PC-3 (cell line): ENCODE measurements at regions not wholly inside any gene's neighbourhood (a gene's known extent, or its start where the extent isn't known, plus 50 kb on each side); places are given as distances from the start of the nearest gene placed in this dataset.

Experiments used
- EZH2 ChIP-seq: fragments of 300-600 bp; sonication (generic); IDR thresholded peaks from one replicate; pipeline ENCODE4 v1.6.1; 2017; ENCODE audit warnings: antibody characterized with exemption, mild to moderate bottlenecking, low read length; ENCODE audit not compliant: unreplicated experiment
- TF ChIP-seq, protein P1 (sequence below): fragments of 300-600 bp; sonication (generic); conservative IDR thresholded peaks from 2 replicates; pipeline ENCODE4 v1.5.1; 2017; ENCODE audit warnings: antibody characterized with exemption, low read depth, mild to moderate bottlenecking, low read length

DNA sequence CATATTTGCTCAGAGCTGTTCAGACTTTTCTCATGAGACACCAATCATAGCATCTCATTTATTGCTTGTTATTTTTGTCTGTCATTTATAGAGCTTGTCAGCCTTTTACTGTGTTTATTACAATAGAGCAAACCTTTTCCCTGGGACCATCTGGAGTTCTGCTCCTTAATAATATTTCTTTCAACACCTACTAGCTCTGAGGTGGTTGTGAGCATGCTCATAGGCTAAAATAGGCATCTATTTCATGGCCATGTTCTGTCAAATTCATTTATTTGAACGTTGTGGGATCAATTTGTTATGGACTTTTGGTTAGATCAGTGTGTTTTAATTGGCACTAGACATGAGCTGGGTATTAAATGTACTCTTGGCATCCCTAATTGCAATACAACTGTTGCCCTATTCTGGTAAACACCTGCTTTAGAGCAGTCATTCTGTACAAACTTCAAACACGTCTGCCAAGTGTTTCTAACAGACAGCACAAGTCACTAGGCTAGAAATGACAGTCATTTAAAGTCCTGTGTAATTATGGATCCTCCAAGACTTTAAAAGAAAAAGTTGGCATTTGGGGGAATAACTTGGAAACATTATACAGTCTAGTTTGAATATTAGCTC, 766.3 kb downstream of the ZNF385D start:
- TF ChIP-seq, protein P1, sequence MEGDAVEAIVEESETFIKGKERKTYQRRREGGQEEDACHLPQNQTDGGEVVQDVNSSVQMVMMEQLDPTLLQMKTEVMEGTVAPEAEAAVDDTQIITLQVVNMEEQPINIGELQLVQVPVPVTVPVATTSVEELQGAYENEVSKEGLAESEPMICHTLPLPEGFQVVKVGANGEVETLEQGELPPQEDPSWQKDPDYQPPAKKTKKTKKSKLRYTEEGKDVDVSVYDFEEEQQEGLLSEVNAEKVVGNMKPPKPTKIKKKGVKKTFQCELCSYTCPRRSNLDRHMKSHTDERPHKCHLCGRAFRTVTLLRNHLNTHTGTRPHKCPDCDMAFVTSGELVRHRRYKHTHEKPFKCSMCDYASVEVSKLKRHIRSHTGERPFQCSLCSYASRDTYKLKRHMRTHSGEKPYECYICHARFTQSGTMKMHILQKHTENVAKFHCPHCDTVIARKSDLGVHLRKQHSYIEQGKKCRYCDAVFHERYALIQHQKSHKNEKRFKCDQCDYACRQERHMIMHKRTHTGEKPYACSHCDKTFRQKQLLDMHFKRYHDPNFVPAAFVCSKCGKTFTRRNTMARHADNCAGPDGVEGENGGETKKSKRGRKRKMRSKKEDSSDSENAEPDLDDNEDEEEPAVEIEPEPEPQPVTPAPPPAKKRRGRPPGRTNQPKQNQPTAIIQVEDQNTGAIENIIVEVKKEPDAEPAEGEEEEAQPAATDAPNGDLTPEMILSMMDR = no peak
- TF ChIP-seq EZH2 = no peak
